ENCODE measurements at regions not wholly inside any gene's neighbourhood (a gene's known extent, or its start where the extent isn't known, plus 50 kb on each side); places are given as distances from the start of the nearest gene placed in this dataset. TPM values are rescaled to one million over a fixed set of nuclear protein-coding genes. Genes with fewer than 3 reads are reported as not detected.

DNA sequence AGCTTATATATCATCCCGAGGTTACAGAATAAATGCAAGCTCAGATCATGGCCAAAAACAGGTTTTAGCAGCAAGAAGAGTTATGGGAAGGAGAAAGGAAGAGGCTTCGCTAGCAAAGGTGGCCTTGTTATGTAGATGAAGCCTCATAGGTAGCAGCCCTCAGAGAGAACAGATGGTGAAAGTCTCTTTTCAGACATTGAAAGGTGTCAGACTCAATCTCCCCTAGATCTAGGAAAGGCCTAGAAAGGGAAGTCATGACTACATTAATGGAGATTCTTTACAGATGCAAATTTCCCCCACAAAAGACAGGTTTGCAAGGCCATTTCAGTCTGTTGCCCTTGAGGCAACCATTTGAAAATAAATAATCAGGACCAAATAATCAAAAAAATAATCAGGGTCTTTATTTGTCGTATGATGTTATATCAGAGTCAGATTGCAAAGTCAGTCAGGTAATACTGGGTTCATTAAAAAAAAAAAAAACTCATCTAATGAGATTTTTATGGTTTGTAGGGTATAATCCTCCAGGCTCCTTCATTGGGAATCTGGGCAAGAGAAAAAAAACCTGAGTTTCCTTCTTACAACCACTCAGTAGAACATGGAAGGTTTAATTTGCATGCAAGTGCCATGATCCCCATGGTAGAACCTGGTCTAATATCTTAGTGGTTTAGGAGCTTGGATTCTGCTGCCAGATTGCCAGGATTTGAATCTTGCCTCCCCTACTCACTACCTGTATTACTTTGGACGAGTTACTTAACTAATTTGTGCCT, 50.8 kb upstream of the HTR2A start:
- Histone ChIP-seq H3K27ac (ENCODE audit: insufficient read depth, low read length) (no peak overlapping the region), H4K91ac (ENCODE audit: insufficient read depth, low read depth, low read length) (no peak overlapping the region), H2AK9ac (replicated peaks; ENCODE audit: low read depth, low read length, poor library complexity) (no peak overlapping the region), H3K9me3 (ENCODE audit: control insufficient read depth, insufficient read depth, low read length) (no peaks in the 10 kb centered on the region), H3K4ac (ENCODE audit: low read depth, low read length) (no peak overlapping the region), H2BK20ac (ENCODE audit: low read depth, low read length) (no peak overlapping the region), H4K8ac (ENCODE audit: low read depth in 2 of 2, low read length in 2 of 2) (no peak overlapping the region), H3K4me1 (ENCODE audit: control insufficient read depth, insufficient read depth, low read length) (no peaks in the 10 kb centered on the region), H2AK5ac (ENCODE audit: low read depth, low read length) (no peak overlapping the region), H3K9me1 (ENCODE audit: insufficient read depth, low read length) (no peaks in the 10 kb centered on the region), H4K5ac (ENCODE audit: low read depth, low read length) (no peak overlapping the region), H4K20me1 (ENCODE audit: insufficient read depth, low read length) (no peaks in the 10 kb centered on the region), H3K14ac (replicated peaks; ENCODE audit: low read depth, low read length) (no peak overlapping the region), H3K4me2 (ENCODE audit: low read depth, low read length) (no peak overlapping the region), H3K56ac (ENCODE audit: extremely low read depth, insufficient read depth, low read length) (no peak overlapping the region), H3K4me3 (ENCODE audit: insufficient read depth, low read depth, low read length) (no peak overlapping the region), H3K9ac (ENCODE audit: low read depth, low read length) (no peak overlapping the region), H3K36me3 (ENCODE audit: control insufficient read depth, insufficient read depth, low read length) (no peaks in the 10 kb centered on the region), H2AFZ (replicated peaks; ENCODE audit: low read length, poor library complexity) (no peak overlapping the region), H3K18ac (ENCODE audit: low read depth, low read length) (no peak overlapping the region), H3K79me1 (ENCODE audit: low read depth in 1 of 2, low read length in 2 of 2) (no peaks in the 10 kb centered on the region), H3K27me3 (ENCODE audit: control insufficient read depth, insufficient read depth, low read length) (no peaks in the 10 kb centered on the region), H2BK120ac (ENCODE audit: low read depth, low read length) (no peak overlapping the region), H3K23ac (ENCODE audit: low read depth, low read length) (no peak overlapping the region), H2BK15ac (ENCODE audit: low read depth, low read length) (no peak overlapping the region), H2BK5ac (ENCODE audit: low read depth, low read length, poor library complexity, severe bottlenecking) (no peak overlapping the region)
- DNase-seq (no peak), ATAC-seq (ENCODE audit: low read depth) (no peak)
- in situ Hi-C loops (cut with MboI; ENCODE audit: low sequenced_read_pairs) = no loop called here
- CTCF ChIA-PET = no interaction called here
- POLR2A ChIA-PET (ENCODE audit: unreplicated experiment) = no interaction called here
- TF ChIP-seq RCOR1 (IDR thresholded peaks at IDR 0.05; ENCODE audit: insufficient replicate concordance, low read length) (no peak), CEBPB (IDR thresholded peaks at IDR 0.05; ENCODE audit: low read depth, low read length) (no peak)
- intact Hi-C loops (cut with micrococcal nuclease) = no loop called here
- dilution Hi-C loops (cut with HindIII; ENCODE audit: low sequenced_read_pairs, unreplicated experiment) = no loop called here
- no CpG with 5 or more reads among the region's 4 CpGs for WGBS, 2 experiments (ENCODE audit: extremely low coverage in 2 of 2, insufficient read length in 1 of 2)
- BruUV-seq (replicated peaks) = no TSS peak

Small RNA genes lying in the stretch of these regions (microRNA-seq; reads per million reads assigned to microRNA genes)
- not detected for gene GNG5P5 (ENCODE audit: insufficient read depth, insufficient read length)
- gene RN7SL700P (ENCODE audit: insufficient read depth, insufficient read length) = not detected

Small RNA genes lying in the stretch of these regions (small RNA-seq; reads per million reads assigned to genes)
- gene GNG5P5 (0 reads per million in 5 experiments), gene RN7SL700P (0 reads per million in 5 experiments)
